GM10248 (cell line): ENCODE measurements at regions not wholly inside any gene's neighbourhood (a gene's known extent, or its start where the extent isn't known, plus 50 kb on each side); places are given as distances from the start of the nearest gene placed in this dataset.

Experiments used
- CTCF ChIA-PET: fragments of 300-600 bp; sonication (Branson Sonifier 250); formaldehyde crosslinking; extraction: SDS; loops from one replicate; lab custom pipeline; 2021; ENCODE audit warnings: antibody characterized with exemption; lab: Yijun Ruan, JAX
- POLR2A ChIA-PET: fragments of 350-650 bp; sonication (Branson Sonifier 250); formaldehyde crosslinking; extraction: SDS; loops from one replicate; lab custom pipeline; 2020; ENCODE audit warnings: antibody characterized with exemption; lab: Yijun Ruan, JAX
- DNase-seq: peaks from one replicate; pipeline ENCODE4 v3.0.0; 2012; ENCODE audit errors: extremely low spot score
- TF ChIP-seq, protein P1 (sequence below): IDR thresholded peaks from 2 replicates; pipeline ENCODE4 v1.5.1; 2012; ENCODE audit warnings: mild to moderate bottlenecking, low read depth; ENCODE audit errors: extremely low read depth, missing control alignments, control extremely low read depth

DNA sequence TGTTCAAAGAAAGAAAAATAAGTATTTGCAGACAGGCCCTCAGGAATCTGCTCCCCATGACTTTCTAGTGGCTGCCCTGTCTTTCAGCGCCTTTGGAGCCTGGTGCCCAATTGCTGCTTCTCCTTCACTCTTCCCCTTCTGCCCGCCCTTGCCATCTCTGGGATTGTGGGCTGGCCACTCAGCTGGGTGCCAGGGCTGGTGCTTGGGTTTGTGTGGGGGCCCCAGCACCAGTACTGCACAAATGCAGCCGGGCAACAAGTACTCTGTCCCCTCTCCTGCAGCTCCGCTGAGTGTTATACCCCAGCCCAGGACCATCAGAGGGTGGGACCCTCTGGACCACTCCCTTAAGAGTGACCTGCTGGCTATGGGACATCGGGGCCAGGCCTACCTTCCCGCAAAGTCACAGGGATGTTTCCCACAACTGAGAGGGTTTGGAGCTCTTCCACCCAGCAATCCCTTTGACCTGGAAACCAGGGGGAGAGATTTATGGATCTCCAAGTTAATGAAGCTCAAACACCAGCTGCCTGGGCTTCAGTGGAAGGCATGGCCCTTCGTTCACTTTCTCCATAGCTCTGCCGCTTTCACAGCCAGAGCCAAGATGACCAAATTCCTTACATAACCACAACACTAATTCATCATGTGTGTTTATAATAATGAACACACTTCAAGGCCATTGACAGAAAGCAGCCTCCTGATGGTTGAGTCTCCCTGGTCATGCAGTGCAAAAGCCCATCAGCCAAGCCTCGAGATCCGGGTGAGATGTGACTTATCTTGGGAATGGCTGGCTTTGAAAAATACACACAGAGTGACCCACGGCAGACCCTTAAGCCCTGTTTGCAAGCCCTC is 313.9 kb upstream of the ZNF32 start:
- TF ChIP-seq, protein P1, sequence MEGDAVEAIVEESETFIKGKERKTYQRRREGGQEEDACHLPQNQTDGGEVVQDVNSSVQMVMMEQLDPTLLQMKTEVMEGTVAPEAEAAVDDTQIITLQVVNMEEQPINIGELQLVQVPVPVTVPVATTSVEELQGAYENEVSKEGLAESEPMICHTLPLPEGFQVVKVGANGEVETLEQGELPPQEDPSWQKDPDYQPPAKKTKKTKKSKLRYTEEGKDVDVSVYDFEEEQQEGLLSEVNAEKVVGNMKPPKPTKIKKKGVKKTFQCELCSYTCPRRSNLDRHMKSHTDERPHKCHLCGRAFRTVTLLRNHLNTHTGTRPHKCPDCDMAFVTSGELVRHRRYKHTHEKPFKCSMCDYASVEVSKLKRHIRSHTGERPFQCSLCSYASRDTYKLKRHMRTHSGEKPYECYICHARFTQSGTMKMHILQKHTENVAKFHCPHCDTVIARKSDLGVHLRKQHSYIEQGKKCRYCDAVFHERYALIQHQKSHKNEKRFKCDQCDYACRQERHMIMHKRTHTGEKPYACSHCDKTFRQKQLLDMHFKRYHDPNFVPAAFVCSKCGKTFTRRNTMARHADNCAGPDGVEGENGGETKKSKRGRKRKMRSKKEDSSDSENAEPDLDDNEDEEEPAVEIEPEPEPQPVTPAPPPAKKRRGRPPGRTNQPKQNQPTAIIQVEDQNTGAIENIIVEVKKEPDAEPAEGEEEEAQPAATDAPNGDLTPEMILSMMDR: no peak
- CTCF ChIA-PET: no interaction called here
- no peak for DNase-seq
- POLR2A ChIA-PET: no interaction called here

DNA sequence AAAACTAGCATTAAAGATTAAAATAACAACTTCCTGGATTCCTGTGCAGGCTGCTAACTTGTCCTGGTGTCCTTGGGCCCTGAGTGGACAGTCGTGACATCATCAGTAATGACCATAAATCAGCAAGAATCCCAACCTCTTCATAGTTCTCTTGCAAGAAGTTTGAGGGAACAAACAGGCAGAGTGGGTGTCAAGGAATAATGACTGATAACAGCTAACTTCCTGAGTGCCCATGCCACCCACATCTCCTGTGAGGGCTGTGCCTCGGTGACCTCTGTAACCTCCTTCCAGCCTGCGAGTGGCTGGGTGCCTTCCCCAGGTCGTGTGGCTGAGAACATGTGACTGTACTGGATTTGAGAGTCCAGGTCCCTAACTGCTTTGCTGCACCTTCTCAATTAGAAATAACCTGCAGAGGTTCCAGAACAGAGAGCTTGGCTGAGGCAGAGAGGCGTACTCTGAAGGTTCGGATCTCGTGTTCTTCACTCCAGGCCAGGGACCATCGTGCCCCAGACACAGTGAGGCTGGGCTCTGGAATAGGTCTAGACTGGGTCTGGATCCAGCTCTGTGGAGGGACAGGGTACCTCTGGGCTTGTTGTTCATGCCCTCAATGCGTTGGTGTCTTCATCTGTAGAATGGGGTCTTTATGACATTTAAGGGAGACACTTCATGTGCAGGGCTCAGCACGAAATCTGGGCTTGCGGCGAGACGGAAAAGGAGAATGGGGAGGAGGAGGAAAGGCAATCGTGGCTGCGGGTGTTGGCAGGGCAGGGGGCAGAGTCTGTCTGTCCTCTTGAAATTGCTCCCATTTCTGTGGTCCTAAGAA is 313.1 kb upstream of the ZNF32 start:
- TF ChIP-seq, protein P1: no peak
- POLR2A ChIA-PET: no interaction called here
- no peak for DNase-seq
- CTCF ChIA-PET: no interaction called here

- ChIA-PET POLR2A (no interaction called here), CTCF (no interaction called here)
- TF ChIP-seq, protein P1: no peak
- no peak for DNase-seq
Measured at GRCh38 chr10:43960981-43961380, 312.3 kb upstream of the ZNF32 start.

DNA sequence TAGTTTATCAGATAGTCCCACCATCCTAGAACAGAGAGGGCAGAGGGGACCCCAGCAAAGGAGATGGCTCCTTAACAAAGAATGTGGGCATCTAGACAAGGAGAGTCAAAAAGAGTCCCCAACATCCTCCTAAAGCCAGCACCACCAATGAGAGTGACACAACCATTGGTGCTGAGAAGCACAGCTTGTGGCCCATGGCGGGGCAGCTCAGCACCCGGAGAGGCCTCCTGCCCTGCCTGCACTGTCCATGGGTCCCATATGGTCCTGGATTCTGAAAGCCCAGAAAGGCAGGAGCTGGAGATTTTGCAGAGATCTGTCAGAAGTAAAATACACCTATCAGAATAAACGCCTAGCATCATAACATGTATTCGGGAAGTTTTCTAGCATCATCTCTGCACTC is 311.8 kb upstream of the ZNF32 start:
- CTCF ChIA-PET: no interaction called here
- no peak for DNase-seq
- POLR2A ChIA-PET: no interaction called here
- TF ChIP-seq, protein P1: no peak

GRCh38 chr10:43960135-43960415 is 311.4 kb upstream of the ZNF32 start:
- POLR2A ChIA-PET: no interaction called here
- TF ChIP-seq, protein P1: no peak
- DNase-seq: no peak
- CTCF ChIA-PET: no interaction called here

DNA sequence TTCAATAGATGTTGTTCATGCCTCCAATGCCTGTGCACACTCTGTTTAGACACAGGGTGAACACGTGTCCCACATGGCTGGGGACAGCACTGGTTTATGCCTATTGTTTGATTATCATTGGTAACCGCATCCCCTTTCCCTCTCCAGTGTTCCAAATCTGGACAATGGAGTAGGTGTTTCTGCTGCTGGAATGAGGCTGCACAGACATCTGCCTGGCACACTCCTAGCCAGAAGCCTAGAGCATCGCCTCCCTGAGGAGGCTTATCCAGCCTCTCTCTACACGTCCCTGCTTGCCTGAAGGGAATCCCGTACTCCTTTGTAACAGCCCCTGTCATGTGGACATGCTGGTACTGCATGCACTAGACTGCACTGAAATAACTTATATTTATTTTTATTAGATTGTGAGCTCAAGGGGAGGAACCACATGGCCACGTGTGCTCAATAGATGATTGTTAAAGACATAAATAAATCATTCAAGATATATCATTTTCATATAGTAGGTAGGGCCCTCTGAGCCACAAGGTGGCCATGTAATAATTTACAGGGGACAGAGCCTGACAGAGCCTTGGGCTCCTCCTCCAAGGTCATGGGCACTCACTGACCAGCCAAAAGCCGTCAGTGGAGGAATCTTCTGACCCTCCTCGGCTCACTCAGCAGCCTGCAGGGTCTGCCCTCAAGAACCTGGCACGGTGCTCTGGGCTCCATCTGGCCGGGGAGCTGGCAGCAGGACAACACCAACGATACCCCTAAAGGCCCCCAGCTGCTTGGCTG is 310.9 kb upstream of the ZNF32 start:
- POLR2A ChIA-PET: no interaction called here
- TF ChIP-seq, protein P1: no peak
- CTCF ChIA-PET: no interaction called here
- DNase-seq: no peak
